Nephron progenitor cell (in vitro differentiated cells): ENCODE measurements at regions not wholly inside any gene's neighbourhood (a gene's known extent, or its start where the extent isn't known, plus 50 kb on each side); places are given as distances from the start of the nearest gene placed in this dataset.

Source experiments
- DNase-seq: peaks from one replicate; pipeline ENCODE4 v3.0.0; 2021
- H3K27ac Mint-ChIP-seq: 2 replicates; pipeline ENCODE4 v1.8.0; 2021; ENCODE audit warnings: mild to moderate bottlenecking, moderate library complexity, mixed read lengths
- H3K27me3 Mint-ChIP-seq: 2 replicates; pipeline ENCODE4 v1.8.0; 2021; ENCODE audit warnings: mild to moderate bottlenecking, low read depth, mixed read lengths; ENCODE audit not compliant: poor library complexity
- H3K36me3 Mint-ChIP-seq: 2 replicates; pipeline ENCODE4 v1.8.0; 2021; ENCODE audit warnings: low read depth, mixed read lengths
- H3K4me1 Mint-ChIP-seq: 2 replicates; pipeline ENCODE4 v1.8.0; 2021; ENCODE audit warnings: mixed read lengths
- H3K4me3 Mint-ChIP-seq: 2 replicates; pipeline ENCODE4 v1.8.0; 2021; ENCODE audit warnings: mild to moderate bottlenecking, moderate library complexity, mixed read lengths
- H3K9me3 Mint-ChIP-seq: 2 replicates; pipeline ENCODE4 v1.8.0; 2021; ENCODE audit warnings: mild to moderate bottlenecking, moderate library complexity, mixed read lengths
- TF ChIP-seq, protein P1 (sequence below): fragments of 200-600 bp; sonication (generic); IDR thresholded peaks from 2 replicates; pipeline ENCODE4 v1.5.0; 2021; ENCODE audit warnings: antibody characterized with exemption

DNA sequence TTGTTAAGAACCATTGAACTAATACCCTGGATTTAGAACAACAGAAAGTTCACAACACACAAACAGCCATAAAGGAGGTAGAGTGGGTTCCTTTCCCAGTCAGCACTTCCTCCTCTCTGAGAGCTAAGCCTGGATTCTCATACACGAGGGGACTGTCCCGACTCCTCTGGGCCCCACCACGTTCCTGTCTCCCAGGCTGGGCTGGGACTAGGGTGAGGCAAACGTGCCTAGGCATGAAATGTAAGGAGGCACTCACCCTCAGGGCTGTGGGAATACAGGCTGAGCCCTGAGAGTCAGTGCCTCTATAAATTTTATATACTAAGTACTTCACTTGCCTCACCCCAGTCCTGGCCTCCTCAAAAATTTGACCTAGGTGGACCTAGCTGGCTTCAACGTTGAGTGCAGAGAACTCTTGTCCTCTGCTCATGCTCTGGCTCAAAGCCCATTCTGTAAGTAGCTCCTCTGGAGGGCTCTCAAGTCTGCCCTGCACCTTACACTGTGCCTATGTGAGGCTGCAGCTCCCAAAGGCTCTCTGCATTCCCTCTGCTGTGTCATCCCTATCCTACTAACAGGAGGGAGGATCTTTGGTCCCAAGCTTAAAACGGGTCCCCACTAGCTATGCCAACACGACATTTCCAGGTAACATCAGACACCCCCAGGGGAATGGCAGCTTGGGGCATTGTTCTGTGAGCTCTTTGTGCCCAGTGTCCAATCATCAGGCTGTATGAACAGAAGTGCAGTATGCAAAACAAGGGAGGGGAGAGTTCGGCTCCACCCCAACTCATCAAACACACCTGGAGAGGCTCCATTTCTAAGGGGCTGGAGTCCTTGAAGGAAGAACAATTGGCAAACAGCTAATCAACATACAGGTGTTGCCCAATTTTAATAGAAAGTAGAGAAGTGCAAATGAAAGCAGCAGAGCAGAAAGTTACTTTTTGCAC, 233.2 kb downstream of the RPLP1 start:
- Mint-ChIP-seq H3K27ac (no peak overlapping the region), H3K27me3 (peaks cover 17% of the 10 kb centered on the region), H3K4me1 (no peaks in the 10 kb centered on the region), H3K9me3 (peaks cover 47% of the 10 kb centered on the region), H3K36me3 (peaks cover 13% of the 10 kb centered on the region), H3K4me3 (no peak overlapping the region)
- DNase-seq = no peak
- TF ChIP-seq, protein P1, sequence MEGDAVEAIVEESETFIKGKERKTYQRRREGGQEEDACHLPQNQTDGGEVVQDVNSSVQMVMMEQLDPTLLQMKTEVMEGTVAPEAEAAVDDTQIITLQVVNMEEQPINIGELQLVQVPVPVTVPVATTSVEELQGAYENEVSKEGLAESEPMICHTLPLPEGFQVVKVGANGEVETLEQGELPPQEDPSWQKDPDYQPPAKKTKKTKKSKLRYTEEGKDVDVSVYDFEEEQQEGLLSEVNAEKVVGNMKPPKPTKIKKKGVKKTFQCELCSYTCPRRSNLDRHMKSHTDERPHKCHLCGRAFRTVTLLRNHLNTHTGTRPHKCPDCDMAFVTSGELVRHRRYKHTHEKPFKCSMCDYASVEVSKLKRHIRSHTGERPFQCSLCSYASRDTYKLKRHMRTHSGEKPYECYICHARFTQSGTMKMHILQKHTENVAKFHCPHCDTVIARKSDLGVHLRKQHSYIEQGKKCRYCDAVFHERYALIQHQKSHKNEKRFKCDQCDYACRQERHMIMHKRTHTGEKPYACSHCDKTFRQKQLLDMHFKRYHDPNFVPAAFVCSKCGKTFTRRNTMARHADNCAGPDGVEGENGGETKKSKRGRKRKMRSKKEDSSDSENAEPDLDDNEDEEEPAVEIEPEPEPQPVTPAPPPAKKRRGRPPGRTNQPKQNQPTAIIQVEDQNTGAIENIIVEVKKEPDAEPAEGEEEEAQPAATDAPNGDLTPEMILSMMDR = no peak

DNA sequence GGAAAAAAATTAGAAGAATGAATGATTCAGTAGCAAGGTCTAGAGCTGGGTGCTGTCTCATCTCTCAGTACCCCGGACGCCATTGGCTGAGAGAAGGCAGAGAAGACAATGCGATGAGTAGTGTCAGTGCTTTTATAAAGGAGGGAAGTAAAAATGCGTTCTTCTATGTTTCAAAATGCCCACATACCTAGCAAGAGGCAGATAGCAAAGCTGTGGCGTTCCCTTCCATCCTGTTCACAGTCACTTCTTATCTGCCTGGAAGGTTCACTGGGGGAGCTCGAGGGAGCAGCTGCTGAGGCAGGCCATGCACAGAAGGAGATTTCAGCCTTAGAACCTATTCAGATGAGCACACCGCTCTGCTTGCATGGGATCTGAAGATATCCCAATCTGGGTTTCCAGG, 234.0 kb downstream of the RPLP1 start:
- TF ChIP-seq, protein P1 = no peak
- no peak overlapping the region for H3K4me3 Mint-ChIP-seq
- H3K36me3 Mint-ChIP-seq = peaks cover 13% of the 10 kb centered on the region
- peaks cover 45% of the 10 kb centered on the region for H3K9me3 Mint-ChIP-seq
- no peak overlapping the region for H3K27ac Mint-ChIP-seq
- no peaks in the 10 kb centered on the region for H3K4me1 Mint-ChIP-seq
- peaks cover 15% of the 10 kb centered on the region for H3K27me3 Mint-ChIP-seq
- no peak for DNase-seq

DNA sequence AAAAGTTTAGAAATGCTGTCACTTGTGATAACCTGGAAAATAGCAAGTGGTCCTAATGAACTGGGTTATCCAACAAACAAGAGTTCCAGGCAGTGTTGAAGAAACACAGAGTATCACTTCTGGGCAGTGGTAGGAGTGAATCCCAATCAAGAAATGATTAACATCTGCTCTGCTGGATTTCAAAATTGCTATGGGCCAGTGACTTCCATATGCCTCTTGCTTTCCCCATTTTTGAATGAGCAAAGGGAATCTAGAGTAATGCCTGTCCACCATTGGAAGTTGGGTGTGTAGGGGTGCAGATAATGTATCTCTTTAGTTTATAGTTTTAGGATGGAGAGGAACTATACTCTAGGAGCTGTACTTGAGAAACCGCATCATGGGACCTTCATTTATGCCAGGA, 236.5 kb downstream of the RPLP1 start:
- Mint-ChIP-seq H3K27me3 (peaks cover 23% of the 10 kb centered on the region), H3K36me3 (peaks cover 8% of the 10 kb centered on the region)

DNA sequence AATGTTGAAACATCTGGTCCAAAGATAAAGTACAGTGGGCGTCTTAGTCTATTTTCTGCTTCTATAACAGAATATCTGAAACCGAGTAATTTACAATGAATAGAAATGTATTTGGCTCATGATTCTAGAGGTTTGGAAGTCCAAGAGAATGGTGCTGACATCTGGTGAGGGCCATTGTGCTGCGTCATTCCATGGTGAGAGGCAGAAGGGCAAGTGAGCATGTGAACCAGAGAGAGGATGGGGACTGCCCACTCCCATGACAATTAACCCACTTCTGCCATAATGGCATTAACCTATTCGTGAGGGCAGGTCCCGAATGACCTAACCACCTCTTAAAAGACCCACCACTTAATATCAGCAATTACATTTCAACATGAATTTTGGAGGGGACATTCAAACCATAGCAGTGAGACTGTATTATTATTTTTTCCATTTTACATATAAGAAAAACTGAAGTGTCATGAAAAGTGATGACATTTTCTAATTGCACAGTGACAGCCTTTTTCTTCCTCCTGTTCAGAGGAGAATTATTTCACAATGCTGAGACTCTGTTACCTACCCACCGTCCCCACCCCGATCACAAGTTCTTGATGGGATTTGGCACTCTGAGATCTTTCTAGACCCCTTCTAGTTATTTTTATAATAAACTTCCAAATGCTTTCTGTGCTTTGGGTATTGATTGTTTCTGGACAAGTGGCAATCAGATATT, 238.8 kb downstream of the RPLP1 start:
- H3K36me3 Mint-ChIP-seq = peaks cover 8% of the 10 kb centered on the region
- H3K27me3 Mint-ChIP-seq = peaks cover 22% of the 10 kb centered on the region
- no peak overlapping the region for H3K4me3 Mint-ChIP-seq

More for the DNA sequence above, 236.5 kb downstream of the RPLP1 start:
- no peak for DNase-seq
- Mint-ChIP-seq H3K4me3 (no peak overlapping the region), H3K9me3 (peaks cover 27% of the 10 kb centered on the region), H3K27ac (no peak overlapping the region), H3K4me1 (no peaks in the 10 kb centered on the region)
- TF ChIP-seq, protein P1 = no peak

DNA sequence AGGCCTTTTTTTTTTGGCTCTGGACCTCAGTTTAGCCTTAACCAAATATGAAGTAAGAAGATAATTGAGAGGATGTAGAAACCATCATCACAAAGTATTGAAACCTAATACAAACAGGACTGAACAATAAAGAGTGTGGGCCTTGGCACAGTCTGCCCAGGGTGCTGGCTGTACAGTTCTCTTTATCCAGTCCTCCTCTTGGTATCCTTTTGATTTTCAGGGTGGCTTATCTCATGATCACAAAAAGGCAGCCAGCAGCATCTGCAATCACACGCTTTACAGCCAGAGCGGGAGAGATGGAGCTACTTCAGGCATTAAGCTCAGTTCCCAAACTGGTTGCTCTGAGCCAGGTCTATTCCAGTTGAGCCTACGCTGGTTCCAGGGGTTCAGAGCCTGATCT, 239.7 kb downstream of the RPLP1 start:
- H3K4me3 Mint-ChIP-seq = no peak overlapping the region
- TF ChIP-seq, protein P1 = no peak
- no peak for DNase-seq
- H3K27me3 Mint-ChIP-seq = peaks cover 19% of the 10 kb centered on the region
- H3K4me1 Mint-ChIP-seq = peaks cover 6% of the 10 kb centered on the region
- H3K36me3 Mint-ChIP-seq = peaks cover 8% of the 10 kb centered on the region
- peaks cover 24% of the 10 kb centered on the region for H3K9me3 Mint-ChIP-seq
- H3K27ac Mint-ChIP-seq = no peak overlapping the region

More for the DNA sequence above, 238.8 kb downstream of the RPLP1 start:
- peaks cover 24% of the 10 kb centered on the region for H3K9me3 Mint-ChIP-seq
- H3K27ac Mint-ChIP-seq = no peak overlapping the region
- H3K4me1 Mint-ChIP-seq = no peaks in the 10 kb centered on the region
- DNase-seq = no peak
- TF ChIP-seq, protein P1 = no peak
